NCI-H2107 treated with DMSO at 0.1 percent for 48 hours (cell line): ENCODE measurements at regions not wholly inside any gene's neighbourhood (a gene's known extent, or its start where the extent isn't known, plus 50 kb on each side); places are given as distances from the start of the nearest gene placed in this dataset.

Experiments used
- DNase-seq: peaks from one replicate; lab custom pipeline; 2025; ENCODE audit not compliant: unreplicated experiment; lab: John Stamatoyannopoulos, UW

- no peak for DNase-seq
Observed at GRCh38 chr9:95822583-95823431, 52.7 kb upstream of the ERCC6L2 start.

DNA sequence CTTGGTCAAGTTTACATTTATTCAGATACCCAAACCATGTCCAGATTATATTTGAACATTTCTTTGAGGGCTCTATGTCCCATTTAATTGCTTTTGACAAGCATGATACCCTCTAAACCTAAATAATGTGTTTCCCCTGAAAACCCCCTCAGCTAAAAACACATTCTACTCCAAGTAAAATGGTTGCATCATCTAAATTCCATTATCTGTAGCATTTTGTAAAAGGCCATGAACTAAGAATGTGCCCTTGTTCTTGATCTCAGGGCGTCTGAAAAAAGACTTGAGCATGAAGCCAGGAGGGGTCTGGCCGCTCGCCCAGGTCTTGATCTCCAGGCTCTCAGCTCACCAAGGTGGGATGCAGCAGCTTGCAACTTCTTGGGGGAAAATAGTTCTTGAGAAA lies 53.5 kb upstream of the ERCC6L2 start:
- DNase-seq: no peak

DNA sequence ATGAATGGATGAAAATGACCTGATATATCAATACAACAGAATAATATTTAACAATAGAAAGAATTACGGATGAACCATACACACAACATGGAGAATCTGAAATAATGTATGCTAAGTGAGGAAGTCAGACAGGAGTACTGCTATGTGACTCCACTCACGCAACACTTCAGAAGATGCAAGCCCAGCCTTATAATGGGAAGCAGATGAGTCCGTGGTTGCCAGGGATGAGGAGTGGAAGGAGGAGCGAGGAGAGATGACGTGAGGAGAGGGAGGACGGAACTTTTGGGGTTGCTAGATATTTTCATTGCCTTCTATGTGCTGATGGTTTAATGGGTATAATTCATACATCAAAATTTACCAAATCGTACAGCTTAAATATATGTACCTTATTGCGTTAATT lies 55.4 kb upstream of the ERCC6L2 start:
- DNase-seq: no peak

DNA sequence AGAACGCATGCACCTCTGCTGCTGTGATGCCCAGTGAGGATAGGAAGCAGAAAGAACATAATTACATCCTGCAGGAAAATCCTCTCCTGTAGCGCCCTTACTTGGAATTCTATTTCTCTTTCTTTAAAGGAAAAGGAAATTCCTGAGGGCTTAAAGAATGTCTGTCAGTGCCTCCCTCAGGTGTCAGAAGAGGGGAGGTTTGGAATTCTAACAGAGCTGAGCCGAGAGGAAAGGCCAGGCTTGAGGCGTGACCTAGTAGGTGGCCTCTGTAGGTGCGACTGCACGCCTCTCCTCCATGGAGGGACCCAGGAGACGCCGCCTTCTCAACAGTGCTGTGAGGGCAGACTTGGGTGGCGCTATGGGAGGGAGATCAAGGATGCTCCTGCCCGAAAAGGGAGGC lies 55.9 kb upstream of the ERCC6L2 start:
- DNase-seq: no peak

- no peak for DNase-seq
Observed at GRCh38 chr9:95817205-95817604, 58.3 kb upstream of the ERCC6L2 start.

DNA sequence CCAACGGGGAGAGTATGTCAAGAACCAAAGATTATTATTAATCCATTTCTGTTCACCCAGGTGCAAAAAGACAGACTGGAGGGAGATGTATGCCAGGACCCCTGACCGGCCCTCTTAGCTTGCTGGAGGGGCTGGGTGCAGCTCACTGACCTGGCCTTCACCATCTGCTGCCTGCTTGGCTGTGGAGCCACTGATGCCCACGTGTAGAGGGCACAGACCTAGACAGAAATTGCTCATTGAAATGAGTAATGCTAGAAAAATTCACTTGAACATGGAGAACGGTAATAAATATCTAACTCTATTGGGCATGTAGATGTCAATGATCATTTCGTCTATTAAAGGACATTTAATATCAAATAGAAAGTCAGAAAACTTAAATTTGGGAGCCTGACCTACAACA lies 58.8 kb upstream of the ERCC6L2 start:
- no peak for DNase-seq

DNA sequence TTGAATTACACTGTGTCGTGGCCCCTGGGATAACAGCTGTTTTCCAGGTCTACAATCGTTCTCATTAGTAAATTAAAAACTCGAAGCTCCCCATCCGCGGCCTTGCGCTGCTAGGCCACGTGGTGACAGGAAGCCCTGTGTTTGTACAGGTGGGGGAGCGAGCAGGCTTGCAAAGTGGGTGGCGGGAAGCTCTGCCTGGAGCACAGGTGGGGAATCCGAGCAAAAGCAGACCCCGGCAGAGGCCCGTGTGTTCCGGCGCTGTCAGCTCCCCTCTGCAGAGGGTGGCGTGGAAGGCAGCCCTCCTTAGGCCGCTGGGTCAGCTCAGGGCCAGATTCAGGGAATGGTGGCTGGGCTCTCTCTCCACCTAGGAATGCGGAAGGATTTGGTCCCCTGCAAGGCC lies 59.5 kb upstream of the ERCC6L2 start:
- DNase-seq: no peak

DNA sequence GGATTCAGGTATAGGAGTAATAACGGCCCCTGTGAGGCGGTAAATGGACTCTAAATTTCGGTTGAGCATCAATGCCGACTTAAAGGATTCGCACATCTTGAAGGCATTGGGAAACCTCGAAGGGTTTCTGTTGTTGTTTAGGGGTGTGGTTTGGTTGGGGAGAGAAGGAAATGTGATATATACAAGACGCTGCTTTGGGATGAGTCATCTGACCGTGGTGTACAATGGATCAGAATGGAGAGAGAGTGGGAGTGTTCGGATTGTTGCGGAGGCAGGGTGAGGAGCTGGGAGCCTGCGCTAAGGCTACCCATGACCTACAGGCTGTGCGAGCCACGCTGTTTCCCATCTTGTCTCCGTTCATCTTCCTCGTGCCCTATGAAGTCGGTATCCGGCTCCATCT lies 60.4 kb upstream of the ERCC6L2 start:
- no peak for DNase-seq

DNA sequence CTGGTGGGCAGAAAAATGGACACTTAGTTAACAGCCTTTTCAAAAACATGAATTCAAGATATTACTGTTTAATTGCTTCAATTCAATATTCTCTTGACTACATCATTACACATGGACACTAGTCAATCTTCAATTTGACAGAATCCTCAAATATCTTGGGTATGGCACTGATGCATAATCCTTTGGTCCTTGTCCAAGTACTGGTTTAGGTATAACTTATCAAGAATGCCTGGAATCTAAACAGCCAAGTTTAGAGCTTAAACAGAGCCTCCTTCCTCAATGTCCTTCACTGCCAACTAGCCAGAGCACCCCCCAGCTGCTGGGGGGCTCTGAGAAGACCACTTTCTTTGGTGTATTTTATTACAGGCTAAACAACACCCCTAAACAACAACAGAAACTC lies 61.6 kb upstream of the ERCC6L2 start:
- DNase-seq: no peak

GRCh38 chr9:95810814-95811213 lies 64.7 kb upstream of the ERCC6L2 start:
- DNase-seq: no peak

GRCh38 chr9:95810133-95810532 lies 65.4 kb upstream of the ERCC6L2 start:
- no peak for DNase-seq

- DNase-seq: no peak
Observed at GRCh38 chr9:95809686-95810085, 65.8 kb upstream of the ERCC6L2 start.

DNA sequence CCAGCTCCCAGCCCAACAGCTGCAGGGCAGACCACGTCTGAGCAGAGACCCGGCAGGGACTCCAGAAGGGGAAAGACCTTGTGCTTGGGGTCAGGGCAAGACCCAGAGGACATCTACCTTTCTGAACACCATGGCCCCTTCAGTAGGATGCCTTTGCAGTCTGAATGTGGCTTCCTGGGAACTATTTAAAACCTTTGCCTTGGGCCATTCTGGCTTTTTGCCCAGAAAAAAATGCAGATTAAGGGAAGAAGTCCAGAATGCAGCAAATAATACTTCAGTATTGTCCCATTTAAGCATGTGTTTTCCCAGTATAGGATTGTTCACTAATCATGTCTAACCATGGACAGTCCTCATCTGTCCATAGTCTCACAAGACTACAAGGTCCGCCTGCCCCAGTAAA lies 67.5 kb upstream of the ERCC6L2 start:
- DNase-seq: no peak

DNA sequence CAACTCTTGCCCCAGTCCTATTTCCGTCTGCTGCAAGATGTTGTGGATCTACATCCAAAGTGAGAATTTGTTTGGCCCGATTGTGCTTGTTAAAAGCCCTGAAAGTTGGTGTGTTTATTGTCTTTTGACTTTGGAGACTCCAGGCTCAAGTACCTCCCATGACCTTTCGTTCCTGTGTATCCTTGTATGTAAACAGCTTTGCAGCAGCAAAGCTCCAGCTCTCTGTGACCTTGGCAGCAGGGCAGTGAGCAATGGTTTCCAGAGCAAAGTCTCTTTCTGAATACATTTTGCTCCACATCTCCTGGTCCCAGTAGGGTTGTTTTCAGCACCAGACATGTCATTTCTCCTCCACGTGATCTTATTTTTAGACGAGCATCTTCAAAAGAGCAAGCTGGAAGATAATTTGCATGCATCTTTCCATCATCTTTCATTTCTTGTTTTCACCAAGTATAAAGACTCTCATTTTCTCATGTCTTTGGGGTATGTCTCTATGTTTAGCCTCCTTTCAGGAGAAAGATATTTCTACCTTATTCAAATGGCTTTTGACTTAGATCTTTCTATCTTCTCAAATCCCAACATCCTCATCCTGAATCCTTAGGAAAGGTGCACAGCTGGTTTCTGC lies 68.1 kb upstream of the ERCC6L2 start:
- no peak for DNase-seq

GRCh38 chr9:95803197-95803596 lies 72.3 kb upstream of the ERCC6L2 start:
- DNase-seq: no peak

DNA sequence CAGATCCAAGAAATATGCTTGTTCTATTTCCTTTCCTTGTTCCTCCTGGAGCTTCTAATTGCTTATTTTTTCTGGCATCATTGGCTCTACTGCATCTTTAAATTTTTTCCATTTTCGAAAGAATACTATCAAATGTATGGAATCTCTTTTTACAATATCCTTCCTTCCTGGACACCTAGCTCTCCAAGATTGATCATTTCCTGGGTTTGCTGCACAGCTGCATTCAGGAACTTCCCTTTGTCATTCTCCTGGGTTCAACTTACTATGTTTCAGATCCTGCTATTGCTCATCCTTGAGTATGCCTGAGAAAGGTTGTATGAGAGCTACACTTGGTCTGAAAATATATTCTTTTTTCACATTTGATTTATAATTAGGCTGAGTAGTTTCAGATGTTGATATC lies 73.7 kb upstream of the ERCC6L2 start:
- no peak for DNase-seq

DNA sequence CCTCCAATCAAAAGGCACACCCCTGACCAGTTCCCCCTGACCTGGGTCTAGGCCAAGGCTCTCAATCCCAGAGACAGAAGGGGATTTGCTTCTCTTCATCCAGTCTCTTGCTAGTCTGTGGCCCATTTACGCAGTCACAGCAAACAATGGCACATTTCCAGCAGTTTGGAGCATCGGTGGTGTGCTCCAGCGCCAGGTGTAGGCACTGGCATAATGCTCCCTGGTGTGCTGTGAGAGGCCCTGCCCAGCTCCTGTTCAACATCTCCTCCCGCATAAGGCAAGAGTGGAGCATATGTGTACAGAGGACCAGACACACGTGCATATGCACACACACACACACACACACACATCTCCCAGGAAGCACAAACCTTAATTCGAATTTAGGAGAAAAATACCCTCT lies 79.5 kb upstream of the ERCC6L2 start:
- DNase-seq: peak; percentile 63

GRCh38 chr9:95793924-95794828 lies 81.3 kb upstream of the ERCC6L2 start:
- no peak for DNase-seq

- no peak for DNase-seq
Observed at GRCh38 chr9:95791695-95792094, 83.8 kb upstream of the ERCC6L2 start.

GRCh38 chr9:95791286-95791685 lies 84.2 kb upstream of the ERCC6L2 start:
- DNase-seq: no peak

DNA sequence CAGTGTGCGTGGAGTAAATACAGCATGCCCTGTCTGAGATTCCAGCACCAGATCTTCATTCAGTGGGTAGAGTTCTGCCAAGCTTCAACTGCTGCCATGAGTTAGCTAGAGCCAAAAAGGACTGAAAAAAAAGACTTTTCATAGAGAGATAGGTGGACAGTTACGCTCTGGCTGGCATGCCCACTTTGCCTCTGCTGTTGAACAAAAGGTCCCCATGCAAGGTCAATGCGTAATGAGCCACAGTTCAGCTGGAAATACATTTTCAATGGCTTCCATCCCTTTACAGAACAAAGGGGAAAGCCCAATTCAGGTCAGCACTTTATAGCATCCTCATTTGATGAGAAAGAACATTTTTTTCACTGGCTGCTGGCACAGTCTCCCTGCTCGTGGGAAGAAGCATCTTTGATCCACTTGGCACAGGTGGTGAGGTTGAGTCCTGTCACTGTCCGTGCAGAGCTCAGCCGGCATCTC lies 86.9 kb upstream of the ERCC6L2 start:
- DNase-seq: no peak

DNA sequence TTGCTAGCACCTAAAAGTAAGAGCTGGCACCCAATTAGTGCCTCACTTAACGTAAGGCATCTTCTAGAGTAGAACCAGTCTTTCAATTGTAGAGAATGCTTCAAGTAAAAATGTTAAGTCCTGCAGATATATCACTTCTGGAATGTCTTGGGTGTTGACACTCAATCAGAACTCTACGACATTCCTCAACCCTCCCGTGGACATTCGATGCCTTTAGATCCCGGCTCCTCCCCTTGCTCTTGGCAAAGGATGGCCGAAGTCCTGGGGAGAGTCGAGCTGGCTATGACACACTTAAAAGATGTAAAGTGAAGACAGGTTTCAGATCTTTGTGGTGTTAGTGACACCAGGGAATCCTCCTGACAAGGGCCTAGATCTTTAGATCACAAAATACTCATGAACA lies 87.5 kb upstream of the ERCC6L2 start:
- no peak for DNase-seq
